Activated naive CD8-positive, alpha-beta T cell treated with anti-CD3 and anti-CD28 coated beads, Interleukin-2, amount 50 U/mL, for 24 hours (primary cell): ENCODE measurements at regions not wholly inside any gene's neighbourhood (a gene's known extent, or its start where the extent isn't known, plus 50 kb on each side); places are given as distances from the start of the nearest gene placed in this dataset.

Source experiments
- ATAC-seq: fragments of 150-1000 bp; cut with Tn5 transposase; one replicate; pipeline ENCODE4 v1.10.0; 2021
- DNase-seq: peaks from one replicate; pipeline ENCODE4 v3.0.0; 2021
- H3K27ac Mint-ChIP-seq: one replicate; pipeline ENCODE4 v1.8.0; 2021; ENCODE audit warnings: mild to moderate bottlenecking, mixed read lengths
- H3K27me3 Mint-ChIP-seq: one replicate; pipeline ENCODE4 v1.8.0; 2021; ENCODE audit warnings: mixed read lengths
- H3K36me3 Mint-ChIP-seq: one replicate; pipeline ENCODE4 v1.8.0; 2021; ENCODE audit warnings: low read depth, mixed read lengths
- H3K4me1 Mint-ChIP-seq: one replicate; pipeline ENCODE4 v1.8.0; 2021; ENCODE audit warnings: mixed read lengths
- H3K4me3 Mint-ChIP-seq: one replicate; pipeline ENCODE4 v1.8.0; 2021; ENCODE audit warnings: mild to moderate bottlenecking, moderate library complexity, mixed read lengths
- H3K9me3 Mint-ChIP-seq: one replicate; pipeline ENCODE4 v1.8.0; 2021; ENCODE audit warnings: mixed read lengths

GRCh38 chr11:27213232-27213660 is 149.8 kb downstream of the CCDC34 start:
- Mint-ChIP-seq H3K27ac (no peak overlapping the region), H3K4me3 (no peak overlapping the region), H3K27me3 (peaks cover 2% of the 10 kb centered on the region), H3K36me3 (no peaks in the 10 kb centered on the region), H3K9me3 (no peaks in the 10 kb centered on the region), H3K4me1 (no peaks in the 10 kb centered on the region)
- no peak for ATAC-seq
- no peak for DNase-seq

- no peaks in the 10 kb centered on the region for H3K4me1 Mint-ChIP-seq
- H3K27me3 Mint-ChIP-seq = no peaks in the 10 kb centered on the region
- H3K9me3 Mint-ChIP-seq = no peaks in the 10 kb centered on the region
- DNase-seq (no peak), ATAC-seq (no peak)
- no peaks in the 10 kb centered on the region for H3K36me3 Mint-ChIP-seq
- H3K4me3 Mint-ChIP-seq = no peak overlapping the region
- no peak overlapping the region for H3K27ac Mint-ChIP-seq
These were observed 150.7 kb downstream of the CCDC34 start for GRCh38 chr11:27212248-27212780.

GRCh38 chr11:27211370-27212127 is 151.5 kb downstream of the CCDC34 start:
- H3K4me1 Mint-ChIP-seq = no peaks in the 10 kb centered on the region
- no peaks in the 10 kb centered on the region for H3K36me3 Mint-ChIP-seq
- no peak overlapping the region for H3K27ac Mint-ChIP-seq
- H3K9me3 Mint-ChIP-seq = no peaks in the 10 kb centered on the region
- ATAC-seq (no peak), DNase-seq (peak; percentile 7)
- no peaks in the 10 kb centered on the region for H3K27me3 Mint-ChIP-seq
- no peak overlapping the region for H3K4me3 Mint-ChIP-seq

- H3K36me3 Mint-ChIP-seq = no peaks in the 10 kb centered on the region
- no peaks in the 10 kb centered on the region for H3K4me1 Mint-ChIP-seq
- ATAC-seq = no peak
- no peak overlapping the region for H3K4me3 Mint-ChIP-seq
- no peak overlapping the region for H3K27ac Mint-ChIP-seq
- no peaks in the 10 kb centered on the region for H3K9me3 Mint-ChIP-seq
- H3K27me3 Mint-ChIP-seq = no peaks in the 10 kb centered on the region
- DNase-seq = no peak
These were observed 152.5 kb downstream of the CCDC34 start for GRCh38 chr11:27210531-27210930.

GRCh38 chr11:27209562-27210005 is 153.4 kb downstream of the CCDC34 start:
- no peaks in the 10 kb centered on the region for H3K4me1 Mint-ChIP-seq
- DNase-seq (no peak), ATAC-seq (no peak)
- H3K27ac Mint-ChIP-seq = no peak overlapping the region
- no peaks in the 10 kb centered on the region for H3K27me3 Mint-ChIP-seq
- no peak overlapping the region for H3K4me3 Mint-ChIP-seq
- no peaks in the 10 kb centered on the region for H3K9me3 Mint-ChIP-seq
- H3K36me3 Mint-ChIP-seq = no peaks in the 10 kb centered on the region

- no peaks in the 10 kb centered on the region for H3K27me3 Mint-ChIP-seq
- H3K4me1 Mint-ChIP-seq = no peaks in the 10 kb centered on the region
- no peak overlapping the region for H3K4me3 Mint-ChIP-seq
- no peaks in the 10 kb centered on the region for H3K9me3 Mint-ChIP-seq
- DNase-seq = no peak
- H3K36me3 Mint-ChIP-seq = no peaks in the 10 kb centered on the region
- no peak for ATAC-seq
- H3K27ac Mint-ChIP-seq = no peak overlapping the region
These were observed 154.2 kb downstream of the CCDC34 start for GRCh38 chr11:27208846-27209245.

- DNase-seq (no peak), ATAC-seq (no peak)
- H3K27ac Mint-ChIP-seq = no peak overlapping the region
These were observed 155.9 kb downstream of the CCDC34 start for GRCh38 chr11:27207025-27207650.

GRCh38 chr11:27205779-27206570 is 157.0 kb downstream of the CCDC34 start:
- ATAC-seq = no peak
- H3K36me3 Mint-ChIP-seq = no peaks in the 10 kb centered on the region
- H3K4me1 Mint-ChIP-seq = no peaks in the 10 kb centered on the region
- H3K4me3 Mint-ChIP-seq = no peak overlapping the region
- no peaks in the 10 kb centered on the region for H3K27me3 Mint-ChIP-seq
- H3K27ac Mint-ChIP-seq = no peak overlapping the region
- DNase-seq = no peak
- no peaks in the 10 kb centered on the region for H3K9me3 Mint-ChIP-seq

More at GRCh38 chr11:27207025-27207650, 155.9 kb downstream of the CCDC34 start:
- Mint-ChIP-seq H3K4me1 (no peaks in the 10 kb centered on the region), H3K36me3 (no peaks in the 10 kb centered on the region), H3K4me3 (no peak overlapping the region), H3K9me3 (no peaks in the 10 kb centered on the region), H3K27me3 (no peaks in the 10 kb centered on the region)

- Mint-ChIP-seq H3K36me3 (no peaks in the 10 kb centered on the region), H3K27me3 (no peaks in the 10 kb centered on the region), H3K4me3 (no peak overlapping the region), H3K4me1 (no peaks in the 10 kb centered on the region), H3K9me3 (no peaks in the 10 kb centered on the region), H3K27ac (no peak overlapping the region)
- ATAC-seq = no peak
- DNase-seq = no peak
These were observed 157.8 kb downstream of the CCDC34 start for GRCh38 chr11:27205250-27205649.

GRCh38 chr11:27204529-27204928 is 158.5 kb downstream of the CCDC34 start:
- H3K36me3 Mint-ChIP-seq = no peaks in the 10 kb centered on the region
- DNase-seq (no peak), ATAC-seq (no peak)
- H3K4me1 Mint-ChIP-seq = no peaks in the 10 kb centered on the region
- H3K27ac Mint-ChIP-seq = no peak overlapping the region
- no peaks in the 10 kb centered on the region for H3K27me3 Mint-ChIP-seq
- H3K9me3 Mint-ChIP-seq = no peaks in the 10 kb centered on the region
- no peak overlapping the region for H3K4me3 Mint-ChIP-seq

GRCh38 chr11:27203077-27203647 is 159.9 kb downstream of the CCDC34 start:
- Mint-ChIP-seq H3K9me3 (no peaks in the 10 kb centered on the region), H3K27ac (no peak overlapping the region), H3K4me1 (no peaks in the 10 kb centered on the region), H3K4me3 (no peak overlapping the region), H3K27me3 (no peaks in the 10 kb centered on the region), H3K36me3 (no peaks in the 10 kb centered on the region)
- no peak for DNase-seq
- no peak for ATAC-seq

- H3K36me3 Mint-ChIP-seq = no peaks in the 10 kb centered on the region
- DNase-seq (no peak), ATAC-seq (no peak)
- H3K27ac Mint-ChIP-seq = no peak overlapping the region
- H3K4me1 Mint-ChIP-seq = no peaks in the 10 kb centered on the region
- no peaks in the 10 kb centered on the region for H3K9me3 Mint-ChIP-seq
- H3K4me3 Mint-ChIP-seq = no peak overlapping the region
- H3K27me3 Mint-ChIP-seq = no peaks in the 10 kb centered on the region
These were observed 161.1 kb downstream of the BBOX1 start for GRCh38 chr11:27201454-27202302.

GRCh38 chr11:27200779-27201453 is 160.3 kb downstream of the BBOX1 start:
- no peak for ATAC-seq
- H3K4me3 Mint-ChIP-seq = no peak overlapping the region

More at GRCh38 chr11:27200779-27201453, 160.3 kb downstream of the BBOX1 start:
- no peak overlapping the region for H3K27ac Mint-ChIP-seq
- no peak for DNase-seq
- H3K36me3 Mint-ChIP-seq = no peaks in the 10 kb centered on the region
- H3K9me3 Mint-ChIP-seq = no peaks in the 10 kb centered on the region
- no peaks in the 10 kb centered on the region for H3K27me3 Mint-ChIP-seq
- no peaks in the 10 kb centered on the region for H3K4me1 Mint-ChIP-seq
